ENCODE measurements at regions not wholly inside any gene's neighbourhood (a gene's known extent, or its start where the extent isn't known, plus 50 kb on each side); places are given as distances from the start of the nearest gene placed in this dataset.

DNA sequence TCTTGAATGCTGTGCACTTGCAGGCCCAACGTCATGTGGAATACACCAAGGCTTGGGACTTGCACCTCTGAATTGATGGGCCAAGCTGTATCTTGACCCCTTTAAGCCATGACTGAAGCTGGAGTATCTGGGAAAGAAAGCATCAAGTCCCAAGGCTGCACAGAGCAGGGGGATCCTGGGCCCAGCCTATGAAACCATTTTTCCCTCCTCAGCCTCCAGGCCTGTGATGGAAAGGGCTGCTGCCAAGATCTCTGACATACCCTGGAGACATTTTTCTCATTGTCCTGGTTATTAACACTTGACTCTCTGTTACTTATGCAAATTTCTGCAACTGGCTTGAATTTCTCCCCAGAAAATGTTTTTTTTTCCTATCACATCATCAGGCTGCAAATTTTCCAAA is 174.0 kb upstream of the SNX2 start:
- Histone ChIP-seq H3K9ac (ENCODE audit: insufficient read depth, low read depth, low read length) (no peak overlapping the region), H3K36me3 (replicated peaks in 1 of 2; ENCODE audit: control insufficient read depth in 1 of 2, insufficient read depth in 2 of 2, low read length in 2 of 2) (no peaks in the 10 kb centered on the region), H3K4me1 (ENCODE audit: insufficient read depth, low read length) (no peaks in the 10 kb centered on the region), H3K4me3 (replicated peaks in 1 of 3; ENCODE audit: insufficient read depth in 1 of 3, low read depth in 2 of 3, low read length in 3 of 3) (no peak overlapping the region), H3K27me3 (ENCODE audit: control insufficient read depth in 1 of 2, insufficient read depth in 2 of 2, low read length in 2 of 2) (no peaks in the 10 kb centered on the region), H3K9me3 (ENCODE audit: low read length) (peaks cover 11% of the 10 kb centered on the region; the same call in 1 of the 2 replicates), H2AFZ (ENCODE audit: low read length) (no peak overlapping the region), H3K79me2 (ENCODE audit: insufficient read depth, low read length) (no peaks in the 10 kb centered on the region), H3K27ac (ENCODE audit: extremely low read length, insufficient read depth, low read length) (no peak overlapping the region), H4K20me1 (ENCODE audit: insufficient read depth, low read length) (no peaks in the 10 kb centered on the region), H3K4me2 (ENCODE audit: low read depth, low read length) (no peak overlapping the region)
- no peak for ATAC-seq
- BruUV-seq (replicated peaks), result no TSS peak
- ChIA-PET POLR2A (no interaction called here), CTCF (ENCODE audit: low intra/inter-chr PET ratio, low total read pairs) (no interaction called here)
- no CpG with 5 or more reads among the region's 1 CpG for WGBS (ENCODE audit: low lambda C conversion rate)
- intact Hi-C loops (cut with micrococcal nuclease; ENCODE audit: unreplicated experiment), result no loop called here
- in situ Hi-C loops (cut with HindIII; ENCODE audit: extremely low pct_ligation_motif_present, low pct_unique_long_range_greater_than_20kb), result no loop called here
- DNase-seq (ENCODE audit: low spot score), result no peak
- no peak for FAIRE-seq
- TF ChIP-seq ZNF10 (CRISPR knock-in tag; IDR thresholded peaks at IDR 0.05; ENCODE audit: borderline replicate concordance, low read depth) (no peak), SAFB2 (CRISPR knock-in tag; IDR thresholded peaks at IDR 0.05; ENCODE audit: borderline replicate concordance, low read depth) (no peak), ZNF160 (CRISPR knock-in tag; IDR thresholded peaks at IDR 0.05) (no peak), KLF11 (CRISPR knock-in tag; IDR thresholded peaks at IDR 0.05) (no peak), ZBTB7A (CRISPR knock-in tag; IDR thresholded peaks at IDR 0.05) (no peak), ZNF510 (CRISPR knock-in tag; IDR thresholded peaks at IDR 0.05; ENCODE audit: low read depth) (no peak), ZNF333 (CRISPR knock-in tag; IDR thresholded peaks at IDR 0.05; ENCODE audit: borderline replicate concordance) (no peak), NONO (IDR thresholded peaks at IDR 0.05) (no peak), NONO (CRISPR knock-in tag; conservative IDR thresholded peaks at IDR 0.05) (no peak), CHD4 (IDR thresholded peaks at IDR 0.05; ENCODE audit: borderline replicate concordance, low read length) (no peak), ZKSCAN5 (CRISPR knock-in tag; IDR thresholded peaks at IDR 0.05) (no peak), RNF2 (conservative IDR thresholded peaks at IDR 0.05; ENCODE audit: low read depth) (no peak)
- TF ChIP-seq, protein P1, sequence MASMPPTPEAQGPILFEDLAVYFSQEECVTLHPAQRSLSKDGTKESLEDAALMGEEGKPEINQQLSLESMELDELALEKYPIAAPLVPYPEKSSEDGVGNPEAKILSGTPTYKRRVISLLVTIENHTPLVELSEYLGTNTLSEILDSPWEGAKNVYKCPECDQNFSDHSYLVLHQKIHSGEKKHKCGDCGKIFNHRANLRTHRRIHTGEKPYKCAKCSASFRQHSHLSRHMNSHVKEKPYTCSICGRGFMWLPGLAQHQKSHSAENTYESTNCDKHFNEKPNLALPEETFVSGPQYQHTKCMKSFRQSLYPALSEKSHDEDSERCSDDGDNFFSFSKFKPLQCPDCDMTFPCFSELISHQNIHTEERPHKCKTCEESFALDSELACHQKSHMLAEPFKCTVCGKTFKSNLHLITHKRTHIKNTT (CRISPR knock-in tag; IDR thresholded peaks at IDR 0.05), result no peak
- TF ChIP-seq, protein P2, sequence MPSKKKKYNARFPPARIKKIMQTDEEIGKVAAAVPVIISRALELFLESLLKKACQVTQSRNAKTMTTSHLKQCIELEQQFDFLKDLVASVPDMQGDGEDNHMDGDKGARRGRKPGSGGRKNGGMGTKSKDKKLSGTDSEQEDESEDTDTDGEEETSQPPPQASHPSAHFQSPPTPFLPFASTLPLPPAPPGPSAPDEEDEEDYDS (CRISPR knock-in tag; IDR thresholded peaks at IDR 0.05), result no peak
- TF ChIP-seq, protein P3, sequence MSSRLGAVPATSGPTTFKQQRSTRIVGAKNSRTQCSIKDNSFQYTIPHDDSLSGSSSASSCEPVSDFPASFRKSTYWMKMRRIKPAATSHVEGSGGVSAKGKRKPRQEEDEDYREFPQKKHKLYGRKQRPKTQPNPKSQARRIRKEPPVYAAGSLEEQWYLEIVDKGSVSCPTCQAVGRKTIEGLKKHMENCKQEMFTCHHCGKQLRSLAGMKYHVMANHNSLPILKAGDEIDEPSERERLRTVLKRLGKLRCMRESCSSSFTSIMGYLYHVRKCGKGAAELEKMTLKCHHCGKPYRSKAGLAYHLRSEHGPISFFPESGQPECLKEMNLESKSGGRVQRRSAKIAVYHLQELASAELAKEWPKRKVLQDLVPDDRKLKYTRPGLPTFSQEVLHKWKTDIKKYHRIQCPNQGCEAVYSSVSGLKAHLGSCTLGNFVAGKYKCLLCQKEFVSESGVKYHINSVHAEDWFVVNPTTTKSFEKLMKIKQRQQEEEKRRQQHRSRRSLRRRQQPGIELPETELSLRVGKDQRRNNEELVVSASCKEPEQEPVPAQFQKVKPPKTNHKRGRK (CRISPR knock-in tag; IDR thresholded peaks at IDR 0.05), result no peak
- TF ChIP-seq, protein P4, sequence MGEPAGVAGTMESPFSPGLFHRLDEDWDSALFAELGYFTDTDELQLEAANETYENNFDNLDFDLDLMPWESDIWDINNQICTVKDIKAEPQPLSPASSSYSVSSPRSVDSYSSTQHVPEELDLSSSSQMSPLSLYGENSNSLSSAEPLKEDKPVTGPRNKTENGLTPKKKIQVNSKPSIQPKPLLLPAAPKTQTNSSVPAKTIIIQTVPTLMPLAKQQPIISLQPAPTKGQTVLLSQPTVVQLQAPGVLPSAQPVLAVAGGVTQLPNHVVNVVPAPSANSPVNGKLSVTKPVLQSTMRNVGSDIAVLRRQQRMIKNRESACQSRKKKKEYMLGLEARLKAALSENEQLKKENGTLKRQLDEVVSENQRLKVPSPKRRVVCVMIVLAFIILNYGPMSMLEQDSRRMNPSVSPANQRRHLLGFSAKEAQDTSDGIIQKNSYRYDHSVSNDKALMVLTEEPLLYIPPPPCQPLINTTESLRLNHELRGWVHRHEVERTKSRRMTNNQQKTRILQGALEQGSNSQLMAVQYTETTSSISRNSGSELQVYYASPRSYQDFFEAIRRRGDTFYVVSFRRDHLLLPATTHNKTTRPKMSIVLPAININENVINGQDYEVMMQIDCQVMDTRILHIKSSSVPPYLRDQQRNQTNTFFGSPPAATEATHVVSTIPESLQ (CRISPR knock-in tag; conservative IDR thresholded peaks at IDR 0.05), result no peak
- TF ChIP-seq, protein P5, sequence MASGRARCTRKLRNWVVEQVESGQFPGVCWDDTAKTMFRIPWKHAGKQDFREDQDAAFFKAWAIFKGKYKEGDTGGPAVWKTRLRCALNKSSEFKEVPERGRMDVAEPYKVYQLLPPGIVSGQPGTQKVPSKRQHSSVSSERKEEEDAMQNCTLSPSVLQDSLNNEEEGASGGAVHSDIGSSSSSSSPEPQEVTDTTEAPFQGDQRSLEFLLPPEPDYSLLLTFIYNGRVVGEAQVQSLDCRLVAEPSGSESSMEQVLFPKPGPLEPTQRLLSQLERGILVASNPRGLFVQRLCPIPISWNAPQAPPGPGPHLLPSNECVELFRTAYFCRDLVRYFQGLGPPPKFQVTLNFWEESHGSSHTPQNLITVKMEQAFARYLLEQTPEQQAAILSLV (CRISPR knock-in tag; IDR thresholded peaks at IDR 0.05; ENCODE audit: borderline replicate concordance), result no peak
